ENCODE measurements at regions not wholly inside any gene's neighbourhood (a gene's known extent, or its start where the extent isn't known, plus 50 kb on each side); places are given as distances from the start of the nearest gene placed in this dataset.
"Not testable (repeated sequence)": the region's sequence is repeated elsewhere in the genome, so short reads cannot be mapped to it uniquely, and the experiment has no call there.

DNA sequence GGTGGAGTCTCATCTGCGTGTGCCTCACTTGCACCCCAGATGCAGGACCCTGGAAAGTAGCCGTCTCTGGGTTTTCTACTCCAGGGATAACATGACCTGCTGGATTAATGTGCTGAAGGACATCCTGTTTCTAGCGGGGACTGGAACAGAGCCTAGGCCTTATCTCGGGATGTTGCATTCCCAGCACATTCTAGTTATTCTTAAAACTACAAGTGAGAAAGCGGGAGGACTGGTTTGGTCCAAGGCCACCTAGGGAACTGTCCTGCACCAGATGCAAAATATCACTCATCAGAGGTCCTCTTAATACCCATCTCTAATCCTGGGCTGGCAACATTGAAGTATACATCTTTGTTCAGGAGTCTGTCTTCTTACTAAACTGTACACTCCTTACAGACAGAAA lies 179.9 kb downstream of the ZC3H11B start:
- DNase-seq (ENCODE audit: low spot score): no peak

DNA sequence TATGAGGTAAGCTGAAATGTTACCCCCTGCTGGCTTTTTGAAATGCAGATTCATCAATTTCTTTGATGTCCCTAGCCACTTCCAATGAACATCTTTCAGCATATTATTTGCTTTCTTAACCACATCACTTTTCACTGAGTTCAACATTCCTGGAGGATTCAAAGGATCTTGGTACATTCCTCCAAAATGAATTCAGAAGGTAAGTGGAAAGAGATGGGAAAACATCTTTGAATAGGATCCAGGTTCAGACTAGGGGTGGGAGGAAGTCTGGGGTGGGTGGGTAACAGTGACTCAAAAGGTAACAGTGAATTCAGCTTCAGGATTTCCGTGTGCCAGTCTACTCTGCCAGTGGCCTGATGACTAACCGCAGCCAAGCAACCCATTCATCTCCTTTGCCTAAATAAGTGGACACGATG lies 180.7 kb downstream of the ZC3H11B start:
- no peak for DNase-seq (ENCODE audit: low spot score)

GRCh38 chr1:219430419-219430818 lies 182.5 kb downstream of the ZC3H11B start:
- no peak for DNase-seq (ENCODE audit: low spot score)

DNA sequence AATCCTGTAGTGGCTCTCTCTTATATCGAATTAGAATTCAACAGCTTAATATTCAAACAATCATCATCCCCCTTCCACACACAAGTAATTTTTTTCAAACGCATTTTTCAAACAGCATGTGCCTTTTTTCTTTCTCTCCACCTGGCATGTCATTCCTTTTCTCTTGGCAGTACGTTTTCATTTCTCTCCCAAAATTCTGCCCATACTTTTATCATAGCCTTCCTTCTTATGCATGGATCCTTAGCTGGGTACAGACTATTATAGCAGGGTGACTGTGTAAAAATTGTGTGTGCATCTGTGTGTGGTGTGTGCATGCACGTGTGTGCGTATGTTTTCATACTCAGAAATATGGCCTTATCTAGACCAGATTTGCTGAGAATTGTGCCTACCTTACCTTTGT lies 184.3 kb downstream of the ZC3H11B start:
- DNase-seq (ENCODE audit: low spot score): no peak

GRCh38 chr1:219427989-219428388 lies 184.9 kb downstream of the ZC3H11B start:
- DNase-seq (ENCODE audit: low spot score): peak; percentile 16

DNA sequence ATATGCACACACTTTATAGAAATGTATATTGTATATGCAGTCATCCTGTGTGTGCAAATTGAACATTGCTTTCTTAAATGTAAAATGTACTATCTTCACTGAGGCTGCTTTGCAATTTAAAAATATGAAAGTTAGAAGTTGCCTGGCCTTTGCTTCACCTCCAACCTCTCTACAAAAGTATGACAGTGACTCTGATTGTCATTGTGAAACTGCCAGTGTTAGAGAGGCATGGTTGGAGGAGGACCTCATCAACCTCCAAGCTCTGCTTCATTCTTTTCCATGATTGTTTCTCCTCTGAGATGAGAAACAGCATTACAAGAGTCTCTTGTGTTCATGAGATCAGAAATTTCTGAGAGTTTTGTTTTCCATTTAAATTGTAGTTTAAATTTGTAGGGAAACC lies 185.5 kb downstream of the ZC3H11B start:
- DNase-seq (ENCODE audit: low spot score): no peak

- DNase-seq (ENCODE audit: low spot score): no peak
Measured at GRCh38 chr1:219422811-219423598, 189.9 kb downstream of the ZC3H11B start.

GRCh38 chr1:219420913-219421312 lies 192.0 kb downstream of the ZC3H11B start:
- DNase-seq (ENCODE audit: low spot score): no peak

- DNase-seq (ENCODE audit: low spot score): no peak
Measured at GRCh38 chr1:219419860-219420259, 193.0 kb downstream of the ZC3H11B start.

GRCh38 chr1:219419065-219419464 lies 193.8 kb downstream of the ZC3H11B start:
- no peak for DNase-seq (ENCODE audit: low spot score)

- no peak for DNase-seq (ENCODE audit: low spot score)
Measured at GRCh38 chr1:219417610-219418009, 195.3 kb downstream of the ZC3H11B start.

DNA sequence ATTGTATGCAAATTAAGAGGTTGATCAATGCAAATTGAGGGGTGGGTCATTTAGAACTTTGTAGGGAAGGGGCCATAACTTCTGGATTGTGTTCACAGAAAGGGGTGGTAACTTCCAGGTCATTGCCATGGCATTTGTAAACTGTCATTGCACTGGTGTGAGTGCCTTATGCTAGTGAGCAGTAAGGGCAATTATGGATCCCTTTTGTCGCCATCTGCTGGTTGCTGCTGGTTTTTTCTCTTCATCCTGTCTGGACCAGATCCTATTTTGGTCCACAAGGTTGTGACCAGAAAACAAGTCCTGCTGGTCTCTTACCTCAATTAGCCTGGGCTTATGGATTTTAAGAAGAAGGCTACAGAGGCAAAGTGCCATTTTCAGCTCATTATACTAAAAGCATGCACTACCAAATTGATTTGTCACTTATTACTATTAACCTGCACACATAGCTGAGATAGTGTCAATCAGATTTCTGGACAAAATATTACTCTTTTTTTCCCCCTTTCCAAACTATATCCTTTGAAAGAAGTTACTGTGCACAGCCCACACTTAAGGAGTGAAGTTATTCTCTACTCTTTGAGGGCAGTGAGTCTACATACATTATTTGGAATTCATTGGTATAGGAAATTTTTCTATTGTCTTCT lies 196.2 kb downstream of the ZC3H11B start:
- DNase-seq (ENCODE audit: low spot score): peak; percentile 29

DNA sequence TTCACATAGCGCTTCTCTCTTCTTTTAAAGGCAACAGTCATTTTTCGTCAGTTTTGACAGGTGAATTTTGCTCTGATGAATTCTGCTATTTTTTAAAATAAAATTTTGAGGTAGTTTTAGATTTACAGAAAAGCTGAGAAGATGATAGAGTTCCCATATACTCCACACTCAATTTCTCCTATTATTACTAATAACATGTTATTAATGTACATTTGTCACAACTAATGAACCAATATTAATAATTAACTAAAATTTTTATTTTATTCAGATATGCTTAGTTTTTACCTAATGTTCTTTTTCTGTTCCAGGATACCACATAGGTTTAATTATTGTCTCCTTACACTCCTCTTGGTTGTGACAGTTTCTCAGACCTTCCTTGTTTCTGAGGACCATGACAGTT lies 197.0 kb downstream of the ZC3H11B start:
- DNase-seq (ENCODE audit: low spot score): no peak

- DNase-seq (ENCODE audit: low spot score): no peak
Measured at GRCh38 chr1:219415433-219415832, 197.5 kb downstream of the ZC3H11B start.

GRCh38 chr1:219414250-219414649 lies 198.7 kb downstream of the ZC3H11B start:
- DNase-seq (ENCODE audit: low spot score): no peak

- no peak for DNase-seq (ENCODE audit: low spot score)
Measured at GRCh38 chr1:219413536-219413935, 199.4 kb downstream of the ZC3H11B start.

DNA sequence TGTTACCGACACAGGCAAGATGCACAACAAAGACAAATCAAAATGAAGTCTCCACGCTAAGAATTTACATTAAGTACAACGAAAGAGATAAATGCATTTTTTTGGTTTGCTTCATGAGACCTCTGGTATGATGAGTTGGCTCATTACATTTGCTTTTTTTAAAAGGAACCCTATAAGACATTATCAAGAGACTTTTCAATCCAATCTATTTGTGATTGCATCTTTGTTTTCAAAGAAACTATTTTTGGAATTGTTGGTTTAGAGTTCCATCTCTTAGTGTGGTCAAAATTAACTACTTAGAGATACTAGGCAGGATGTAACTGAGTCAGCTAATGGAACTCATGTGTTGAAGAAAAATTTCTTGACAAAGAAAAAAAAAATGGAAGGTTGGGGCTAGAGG lies 200.1 kb downstream of the ZC3H11B start:
- DNase-seq (ENCODE audit: low spot score): peak; percentile 41

DNA sequence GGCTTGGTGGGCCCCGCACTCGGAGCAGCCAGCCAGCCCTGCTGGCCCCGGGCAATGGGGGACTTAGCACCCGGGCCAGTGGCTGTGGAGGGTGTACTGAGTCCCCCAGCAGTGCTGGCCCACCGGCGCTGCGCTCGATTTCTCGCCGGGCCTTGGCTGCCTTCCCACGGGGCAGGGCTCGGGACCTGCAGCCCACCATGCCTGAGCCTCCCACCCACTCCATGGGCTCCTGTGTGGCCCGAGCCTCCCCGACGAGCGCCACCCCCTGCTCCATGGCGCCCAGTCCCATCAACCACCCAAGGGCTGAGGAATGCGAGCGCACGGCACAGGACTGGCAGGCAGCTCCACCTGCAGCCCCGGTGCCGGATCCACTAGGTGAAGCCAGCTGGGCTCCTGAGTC lies 202.2 kb downstream of the ZC3H11B start:
- not testable (repeated sequence) for DNase-seq (ENCODE audit: low spot score)

- DNase-seq (ENCODE audit: low spot score): no peak
Measured at GRCh38 chr1:219405531-219406331, 207.2 kb downstream of the ZC3H11B start.

- no peak for DNase-seq (ENCODE audit: low spot score)
Measured at GRCh38 chr1:219404629-219405028, 208.3 kb downstream of the ZC3H11B start.

DNA sequence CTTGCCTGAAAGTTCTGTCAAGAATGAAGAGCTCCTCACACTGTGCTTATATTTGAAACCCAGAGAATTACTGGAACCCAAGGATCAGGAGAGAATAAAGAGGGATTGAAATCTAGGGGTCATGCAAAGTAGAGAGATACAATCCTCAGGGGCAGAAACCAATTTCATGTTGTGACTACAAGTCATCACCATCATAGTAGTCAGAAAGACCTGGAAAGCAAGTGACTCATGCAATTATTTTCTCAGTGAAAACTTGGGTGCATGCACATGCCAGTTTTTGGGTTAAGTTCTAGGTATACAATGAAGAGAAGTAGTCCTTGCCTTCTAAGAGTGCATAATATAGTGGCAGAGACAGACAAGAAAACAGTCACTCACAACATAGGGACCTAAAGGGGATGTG lies 210.0 kb downstream of the ZC3H11B start:
- DNase-seq (ENCODE audit: low spot score): no peak

DNA sequence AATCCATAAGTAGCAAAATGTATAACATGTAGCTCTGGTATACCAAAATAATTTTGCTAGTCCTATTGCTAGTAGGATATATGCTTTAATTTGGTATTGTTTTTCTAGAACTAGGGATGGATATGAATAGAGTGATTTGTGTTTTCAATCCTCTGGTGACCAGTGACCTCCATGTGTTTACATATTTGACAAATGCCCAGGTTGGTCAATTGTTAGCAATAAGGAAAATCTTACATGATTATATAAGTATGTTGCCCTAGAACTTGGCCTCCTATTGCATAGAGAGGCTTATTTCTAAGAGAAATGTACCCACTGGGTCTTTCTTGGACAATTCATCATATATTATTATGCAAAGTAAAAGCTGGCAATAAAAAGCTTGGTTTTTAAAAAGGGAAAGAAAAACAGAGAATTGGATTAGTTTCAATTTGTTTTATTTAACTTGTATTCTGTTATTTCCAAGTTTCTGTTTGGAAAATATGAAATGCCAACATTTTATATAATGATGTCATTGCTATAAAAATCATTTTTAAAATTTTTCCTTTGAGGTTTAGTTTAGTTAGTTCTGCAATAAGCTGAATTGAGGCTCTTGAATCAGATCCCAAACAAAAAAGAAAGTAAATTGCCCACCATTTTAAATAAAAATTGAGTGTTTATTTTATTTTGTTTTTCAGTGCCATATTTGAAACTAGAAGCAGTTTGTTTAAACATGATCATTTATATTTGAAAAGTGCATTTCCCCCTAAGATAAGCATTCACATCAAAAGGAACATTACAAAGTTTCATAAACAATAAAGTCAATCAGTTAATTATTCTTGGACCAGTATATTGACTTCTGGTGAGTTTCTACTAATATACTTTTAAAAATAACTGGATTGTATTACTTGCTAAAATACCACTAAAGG lies 210.9 kb downstream of the ZC3H11B start:
- no peak for DNase-seq (ENCODE audit: low spot score)

All from GM03348 (cell line).